ENCODE measurements at regions not wholly inside any gene's neighbourhood (a gene's known extent, or its start where the extent isn't known, plus 50 kb on each side); places are given as distances from the start of the nearest gene placed in this dataset.

DNA sequence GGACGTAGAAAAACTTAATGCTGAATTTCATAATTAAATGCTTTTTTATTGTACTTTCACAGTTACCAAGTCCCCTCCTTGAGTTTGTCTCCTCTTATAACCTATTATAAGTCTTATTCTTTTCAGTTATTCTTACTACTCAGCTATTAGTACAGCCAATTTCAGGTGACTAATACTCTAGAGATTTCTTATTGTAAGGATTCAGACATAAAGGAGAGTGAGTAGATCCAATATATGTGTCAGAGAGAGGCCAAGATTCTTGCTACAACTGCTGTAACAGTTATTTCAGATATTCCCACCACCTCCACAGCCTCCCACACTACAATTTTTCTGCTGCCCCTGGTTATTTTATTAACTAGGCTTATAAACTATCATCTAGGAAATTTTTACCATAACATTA, 274.5 kb downstream of the GPAT3 start:
- TF ChIP-seq, protein P1, sequence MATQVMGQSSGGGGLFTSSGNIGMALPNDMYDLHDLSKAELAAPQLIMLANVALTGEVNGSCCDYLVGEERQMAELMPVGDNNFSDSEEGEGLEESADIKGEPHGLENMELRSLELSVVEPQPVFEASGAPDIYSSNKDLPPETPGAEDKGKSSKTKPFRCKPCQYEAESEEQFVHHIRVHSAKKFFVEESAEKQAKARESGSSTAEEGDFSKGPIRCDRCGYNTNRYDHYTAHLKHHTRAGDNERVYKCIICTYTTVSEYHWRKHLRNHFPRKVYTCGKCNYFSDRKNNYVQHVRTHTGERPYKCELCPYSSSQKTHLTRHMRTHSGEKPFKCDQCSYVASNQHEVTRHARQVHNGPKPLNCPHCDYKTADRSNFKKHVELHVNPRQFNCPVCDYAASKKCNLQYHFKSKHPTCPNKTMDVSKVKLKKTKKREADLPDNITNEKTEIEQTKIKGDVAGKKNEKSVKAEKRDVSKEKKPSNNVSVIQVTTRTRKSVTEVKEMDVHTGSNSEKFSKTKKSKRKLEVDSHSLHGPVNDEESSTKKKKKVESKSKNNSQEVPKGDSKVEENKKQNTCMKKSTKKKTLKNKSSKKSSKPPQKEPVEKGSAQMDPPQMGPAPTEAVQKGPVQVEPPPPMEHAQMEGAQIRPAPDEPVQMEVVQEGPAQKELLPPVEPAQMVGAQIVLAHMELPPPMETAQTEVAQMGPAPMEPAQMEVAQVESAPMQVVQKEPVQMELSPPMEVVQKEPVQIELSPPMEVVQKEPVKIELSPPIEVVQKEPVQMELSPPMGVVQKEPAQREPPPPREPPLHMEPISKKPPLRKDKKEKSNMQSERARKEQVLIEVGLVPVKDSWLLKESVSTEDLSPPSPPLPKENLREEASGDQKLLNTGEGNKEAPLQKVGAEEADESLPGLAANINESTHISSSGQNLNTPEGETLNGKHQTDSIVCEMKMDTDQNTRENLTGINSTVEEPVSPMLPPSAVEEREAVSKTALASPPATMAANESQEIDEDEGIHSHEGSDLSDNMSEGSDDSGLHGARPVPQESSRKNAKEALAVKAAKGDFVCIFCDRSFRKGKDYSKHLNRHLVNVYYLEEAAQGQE (IDR thresholded peaks at IDR 0.05; ENCODE audit: insufficient read depth in 1 of 2, low read depth in 2 of 2, low read length in 2 of 2) = no peak
- no peak for TF ChIP-seq TAF1 (IDR thresholded peaks at IDR 0.05; ENCODE audit: borderline replicate concordance, insufficient read depth, low read length)
- no peak for TF ChIP-seq FOXP2 (optimal IDR thresholded peaks at IDR 0.05; ENCODE audit: borderline replicate concordance, extremely low read depth, extremely low read length, insufficient read depth)
- TF ChIP-seq POLR2AphosphoS5 (IDR thresholded peaks at IDR 0.05; ENCODE audit: low read depth, low read length) = no peak
- no peak for TF ChIP-seq SIN3A (IDR thresholded peaks at IDR 0.05; ENCODE audit: borderline replicate concordance, insufficient read depth, low read length)

DNA sequence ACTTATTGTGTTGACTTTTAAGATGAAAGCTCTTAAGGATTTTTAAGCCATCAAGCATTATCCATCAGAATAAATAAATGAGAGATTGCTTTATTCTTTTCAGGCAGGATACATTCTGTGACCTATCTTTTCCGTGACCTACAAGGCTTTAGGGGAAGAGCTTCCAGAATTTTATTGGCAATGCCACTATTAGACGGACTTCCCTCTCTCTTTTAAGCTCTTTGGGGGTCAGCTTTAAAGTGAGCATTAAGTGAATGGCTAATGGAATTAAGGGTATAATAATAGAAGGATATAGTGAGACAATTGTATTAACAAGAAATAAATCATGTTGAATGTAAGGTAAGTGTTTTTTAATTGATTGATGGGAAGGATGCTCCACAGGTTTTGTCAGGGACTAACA, 273.7 kb downstream of the GPAT3 start:
- TF ChIP-seq TAF1 (IDR thresholded peaks at IDR 0.05; ENCODE audit: borderline replicate concordance, insufficient read depth, low read length) (no peak), SIN3A (IDR thresholded peaks at IDR 0.05; ENCODE audit: borderline replicate concordance, insufficient read depth, low read length) (no peak), POLR2AphosphoS5 (IDR thresholded peaks at IDR 0.05; ENCODE audit: low read depth, low read length) (no peak), FOXP2 (optimal IDR thresholded peaks at IDR 0.05; ENCODE audit: borderline replicate concordance, extremely low read depth, extremely low read length, insufficient read depth) (no peak)
- TF ChIP-seq, protein P1 (IDR thresholded peaks at IDR 0.05; ENCODE audit: insufficient read depth in 1 of 2, low read depth in 2 of 2, low read length in 2 of 2) = no peak

DNA sequence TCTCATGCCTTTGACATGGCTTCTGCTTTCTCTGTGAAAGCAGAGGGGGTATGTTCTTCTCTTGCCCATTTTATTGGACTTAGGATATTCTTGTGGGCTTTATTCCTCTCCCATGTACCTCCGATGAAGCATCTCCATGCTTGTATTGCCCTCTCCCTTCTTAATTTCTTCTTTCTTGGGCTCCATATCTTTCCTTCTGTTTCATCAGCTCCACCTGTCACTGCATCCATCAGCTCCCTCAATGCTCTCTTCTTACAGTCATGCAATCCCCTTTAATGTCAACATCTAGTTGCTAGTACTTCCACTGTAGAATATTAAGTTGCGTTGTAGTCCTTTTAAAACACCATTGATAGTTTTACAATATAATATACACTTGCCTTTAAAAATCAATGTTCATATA, 257.6 kb downstream of the GPAT3 start:
- no peak for TF ChIP-seq TAF1 (IDR thresholded peaks at IDR 0.05; ENCODE audit: borderline replicate concordance, insufficient read depth, low read length)
- TF ChIP-seq FOXP2 (optimal IDR thresholded peaks at IDR 0.05; ENCODE audit: borderline replicate concordance, extremely low read depth, extremely low read length, insufficient read depth) = no peak
- TF ChIP-seq, protein P1 (IDR thresholded peaks at IDR 0.05; ENCODE audit: insufficient read depth in 1 of 2, low read depth in 2 of 2, low read length in 2 of 2) = no peak

DNA sequence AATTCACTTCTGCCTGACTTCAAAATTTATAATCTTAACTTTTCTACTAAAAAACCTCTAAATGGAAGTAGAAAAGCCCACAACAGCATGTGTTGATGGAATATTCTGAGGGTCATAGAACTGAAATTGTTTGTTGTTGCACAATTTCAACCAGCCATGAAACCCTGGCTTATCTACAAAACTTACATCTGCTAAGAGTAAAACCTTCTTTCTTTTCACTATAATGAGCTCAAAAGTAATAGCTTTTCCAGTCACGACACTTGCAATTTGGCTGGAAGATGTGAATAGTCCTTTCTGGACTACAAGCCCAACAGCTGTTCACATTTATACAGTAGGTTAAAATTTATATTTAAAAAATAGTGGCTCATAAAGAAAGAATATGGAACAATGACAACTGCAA, 250.0 kb downstream of the GPAT3 start:
- TF ChIP-seq, protein P1 (IDR thresholded peaks at IDR 0.05; ENCODE audit: insufficient read depth in 1 of 2, low read depth in 2 of 2, low read length in 2 of 2) = no peak
- no peak for TF ChIP-seq TAF1 (IDR thresholded peaks at IDR 0.05; ENCODE audit: borderline replicate concordance, insufficient read depth, low read length)
- no peak for TF ChIP-seq POLR2AphosphoS5 (IDR thresholded peaks at IDR 0.05; ENCODE audit: low read depth, low read length)
- no peak for TF ChIP-seq SIN3A (IDR thresholded peaks at IDR 0.05; ENCODE audit: borderline replicate concordance, insufficient read depth, low read length)
- no peak for TF ChIP-seq FOXP2 (optimal IDR thresholded peaks at IDR 0.05; ENCODE audit: borderline replicate concordance, extremely low read depth, extremely low read length, insufficient read depth)

DNA sequence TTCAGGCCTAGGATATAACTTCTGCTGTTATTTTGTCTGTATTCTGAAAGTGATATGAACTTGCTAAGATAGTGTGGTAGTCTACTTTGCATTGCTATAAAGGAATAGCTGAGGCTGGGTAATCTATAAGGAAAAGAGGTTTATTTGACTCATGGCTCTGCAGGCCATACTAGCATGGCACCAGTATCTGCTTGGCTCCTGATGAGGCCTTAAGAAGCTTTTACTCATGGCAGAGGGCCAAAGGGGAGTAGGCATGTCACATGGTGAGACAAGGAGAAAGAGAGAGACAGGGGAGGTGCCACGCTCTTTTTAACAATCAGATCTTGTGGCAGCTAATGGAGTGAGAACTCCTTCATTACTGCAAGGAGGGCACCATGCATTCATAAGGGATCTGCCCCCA, 247.3 kb downstream of the GPAT3 start:
- no peak for TF ChIP-seq POLR2AphosphoS5 (IDR thresholded peaks at IDR 0.05; ENCODE audit: low read depth, low read length)
- TF ChIP-seq, protein P1 (IDR thresholded peaks at IDR 0.05; ENCODE audit: insufficient read depth in 1 of 2, low read depth in 2 of 2, low read length in 2 of 2) = no peak
- no peak for TF ChIP-seq TAF1 (IDR thresholded peaks at IDR 0.05; ENCODE audit: borderline replicate concordance, insufficient read depth, low read length)
- TF ChIP-seq FOXP2 (optimal IDR thresholded peaks at IDR 0.05; ENCODE audit: borderline replicate concordance, extremely low read depth, extremely low read length, insufficient read depth) = no peak
- TF ChIP-seq SIN3A (IDR thresholded peaks at IDR 0.05; ENCODE audit: borderline replicate concordance, insufficient read depth, low read length) = no peak

Data from PFSK-1 (cell line).